Loucy (cell line): ENCODE measurements at regions not wholly inside any gene's neighbourhood (a gene's known extent, or its start where the extent isn't known, plus 50 kb on each side); places are given as distances from the start of the nearest gene placed in this dataset.

Source experiments
- H2AFZ ChIP-seq: fragments of 200-600 bp; sonication (generic); 2 replicates; pipeline ENCODE4 v1.6.0; 2016; ENCODE audit warnings: antibody characterized with exemption, mild to moderate bottlenecking, low read length, moderate library complexity
- H3F3A ChIP-seq: fragments of 200-600 bp; 2 replicates; pipeline ENCODE4 v1.6.0; 2016; ENCODE audit warnings: antibody characterized with exemption, low read depth, mild to moderate bottlenecking
- H3K27me3 ChIP-seq: fragments of 200-600 bp; sonication (generic); 2 replicates; pipeline ENCODE4 v1.6.1; 2014; ENCODE audit warnings: low read length, mild to moderate bottlenecking; ENCODE audit not compliant: insufficient read depth, poor library complexity, severe bottlenecking
- H3K36me3 ChIP-seq: fragments of 200-600 bp; sonication (generic); 2 replicates; pipeline ENCODE4 v1.6.1; 2016; ENCODE audit warnings: low read length; ENCODE audit not compliant: insufficient read depth
- H3K4me1 ChIP-seq: fragments of 200-600 bp; sonication (generic); 2 replicates; pipeline ENCODE4 v1.5.1; 2014; ENCODE audit warnings: low read length, mild to moderate bottlenecking; ENCODE audit not compliant: insufficient read depth, poor library complexity, severe bottlenecking
- H3K4me2 ChIP-seq: fragments of 200-600 bp; sonication (generic); 2 replicates; pipeline ENCODE4 v1.6.0; 2014; ENCODE audit warnings: antibody characterized with exemption, low read length, low read depth, mild to moderate bottlenecking; ENCODE audit not compliant: poor library complexity, severe bottlenecking
- H3K4me3 ChIP-seq: fragments of 200-600 bp; sonication (generic); 2 replicates; pipeline ENCODE4 v1.5.1; 2014; ENCODE audit warnings: low read length, mild to moderate bottlenecking, mixed read lengths; ENCODE audit not compliant: poor library complexity, severe bottlenecking
- H3K79me2 ChIP-seq: fragments of 200-600 bp; sonication (generic); 2 replicates; pipeline ENCODE4 v1.6.1; 2014; ENCODE audit warnings: low read length; ENCODE audit not compliant: insufficient read depth
- H3K9ac ChIP-seq: fragments of 200-600 bp; sonication (generic); 2 replicates; pipeline ENCODE4 v1.6.0; 2014; ENCODE audit warnings: mild to moderate bottlenecking, low read depth, low read length, moderate library complexity; ENCODE audit not compliant: poor library complexity, severe bottlenecking
- H3K9me2 ChIP-seq: fragments of 200-600 bp; sonication (generic); replicated peaks from 2 replicates; pipeline ENCODE4 v1.6.1; 2016; ENCODE audit warnings: low read depth, low read length, mixed read lengths
- H3K9me3 ChIP-seq: fragments of 200-600 bp; sonication (generic); 2 replicates; pipeline ENCODE4 v1.6.1; 2014; ENCODE audit warnings: mild to moderate bottlenecking, antibody characterized with exemption, low read length, low read depth; ENCODE audit not compliant: insufficient read depth
- H4K20me1 ChIP-seq: fragments of 200-600 bp; sonication (generic); 2 replicates; pipeline ENCODE4 v1.6.0; 2014; ENCODE audit warnings: antibody characterized with exemption, low read length, mild to moderate bottlenecking; ENCODE audit not compliant: insufficient read depth, poor library complexity, severe bottlenecking
- EZH2phosphoT487 ChIP-seq: fragments of 200-600 bp; IDR thresholded peaks from 2 replicates; pipeline ENCODE4 v1.6.1; 2018; ENCODE audit warnings: antibody characterized with exemption, mild to moderate bottlenecking, moderate library complexity, borderline replicate concordance
- TF ChIP-seq, protein P1 (sequence below): fragments of 200-600 bp; sonication (generic); conservative IDR thresholded peaks from 2 replicates; pipeline ENCODE4 v1.5.1; 2014; ENCODE audit warnings: mild to moderate bottlenecking, antibody characterized with exemption, low read length

DNA sequence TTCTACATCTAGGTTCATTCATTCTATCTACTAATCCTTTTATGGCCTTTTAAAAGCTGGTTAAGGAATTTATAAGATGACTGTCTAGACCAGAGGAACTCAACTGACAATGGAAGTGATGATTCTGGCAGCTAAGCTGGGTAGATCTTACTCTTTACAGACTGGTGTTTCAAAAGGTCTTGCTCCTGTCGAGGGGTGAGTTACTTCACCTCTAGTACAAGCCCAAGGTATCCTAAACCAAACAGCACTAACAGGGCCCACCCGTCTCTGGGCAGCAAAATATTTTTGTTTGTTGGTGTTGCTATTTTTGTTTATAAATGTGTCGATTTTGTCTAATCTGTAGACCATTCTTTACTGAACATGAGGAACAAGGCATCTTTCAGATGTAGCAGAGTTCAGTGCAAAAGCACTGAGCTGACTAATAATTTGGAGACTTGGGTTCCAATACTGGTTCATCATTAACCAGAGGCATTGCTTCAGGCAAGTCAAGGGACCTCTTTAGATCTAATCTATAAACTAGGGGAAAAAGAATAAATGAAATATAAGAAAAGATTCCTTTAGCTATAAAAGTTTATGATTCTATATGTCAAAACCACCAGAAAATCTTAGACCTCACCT, 90.3 kb upstream of the FRG1 start:
- no peak overlapping the region for H3K4me2 ChIP-seq
- no peak for TF ChIP-seq EZH2phosphoT487
- TF ChIP-seq, protein P1, sequence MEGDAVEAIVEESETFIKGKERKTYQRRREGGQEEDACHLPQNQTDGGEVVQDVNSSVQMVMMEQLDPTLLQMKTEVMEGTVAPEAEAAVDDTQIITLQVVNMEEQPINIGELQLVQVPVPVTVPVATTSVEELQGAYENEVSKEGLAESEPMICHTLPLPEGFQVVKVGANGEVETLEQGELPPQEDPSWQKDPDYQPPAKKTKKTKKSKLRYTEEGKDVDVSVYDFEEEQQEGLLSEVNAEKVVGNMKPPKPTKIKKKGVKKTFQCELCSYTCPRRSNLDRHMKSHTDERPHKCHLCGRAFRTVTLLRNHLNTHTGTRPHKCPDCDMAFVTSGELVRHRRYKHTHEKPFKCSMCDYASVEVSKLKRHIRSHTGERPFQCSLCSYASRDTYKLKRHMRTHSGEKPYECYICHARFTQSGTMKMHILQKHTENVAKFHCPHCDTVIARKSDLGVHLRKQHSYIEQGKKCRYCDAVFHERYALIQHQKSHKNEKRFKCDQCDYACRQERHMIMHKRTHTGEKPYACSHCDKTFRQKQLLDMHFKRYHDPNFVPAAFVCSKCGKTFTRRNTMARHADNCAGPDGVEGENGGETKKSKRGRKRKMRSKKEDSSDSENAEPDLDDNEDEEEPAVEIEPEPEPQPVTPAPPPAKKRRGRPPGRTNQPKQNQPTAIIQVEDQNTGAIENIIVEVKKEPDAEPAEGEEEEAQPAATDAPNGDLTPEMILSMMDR = no peak
- H3K9me2 ChIP-seq = no peaks in the 10 kb centered on the region
- no peak overlapping the region for H3K9ac ChIP-seq
- no peak overlapping the region for H3K4me3 ChIP-seq
- H3K27me3 ChIP-seq = no peaks in the 10 kb centered on the region
- H3K9me3 ChIP-seq = peaks cover 11% of the 10 kb centered on the region; the same call in 1 of the 2 replicates
- no peaks in the 10 kb centered on the region for H4K20me1 ChIP-seq
- H3K4me1 ChIP-seq = no peaks in the 10 kb centered on the region
- no peaks in the 10 kb centered on the region for H3F3A ChIP-seq
- H3K79me2 ChIP-seq = no peaks in the 10 kb centered on the region
- H2AFZ ChIP-seq = no peak overlapping the region
- no peaks in the 10 kb centered on the region for H3K36me3 ChIP-seq

DNA sequence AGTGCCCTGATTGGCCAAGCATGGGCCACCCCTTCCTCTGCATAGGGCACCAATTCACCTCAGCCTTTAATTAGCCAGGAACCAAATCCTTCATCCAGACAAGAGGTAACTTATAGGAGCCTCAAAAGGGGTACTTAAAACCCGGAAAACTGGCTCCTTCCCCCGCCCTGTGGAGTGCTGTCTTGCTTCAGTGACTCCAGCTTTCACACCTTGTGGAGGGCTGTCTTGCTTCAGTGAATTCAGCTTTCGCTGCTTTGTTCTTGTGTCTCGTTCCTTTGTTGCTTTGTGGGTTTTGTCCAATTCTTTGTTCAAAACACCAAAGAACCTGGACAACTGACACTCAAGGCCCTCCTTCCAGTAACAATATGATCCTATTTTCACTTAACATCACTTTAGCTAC, 82.2 kb upstream of the FRG1 start:
- Histone ChIP-seq H3K9me2 (no peaks in the 10 kb centered on the region), H3K4me1 (no peaks in the 10 kb centered on the region), H3K9me3 (peaks cover 14% of the 10 kb centered on the region; the same call in 1 of the 2 replicates), H3K4me2 (no peak overlapping the region), H3K9ac (no peak overlapping the region), H3K27me3 (no peaks in the 10 kb centered on the region), H3K79me2 (no peaks in the 10 kb centered on the region), H3K4me3 (no peak overlapping the region), H4K20me1 (no peaks in the 10 kb centered on the region), H3F3A (no peaks in the 10 kb centered on the region), H2AFZ (no peak overlapping the region), H3K36me3 (no peaks in the 10 kb centered on the region)
- TF ChIP-seq, protein P1 = no peak
- no peak for TF ChIP-seq EZH2phosphoT487

DNA sequence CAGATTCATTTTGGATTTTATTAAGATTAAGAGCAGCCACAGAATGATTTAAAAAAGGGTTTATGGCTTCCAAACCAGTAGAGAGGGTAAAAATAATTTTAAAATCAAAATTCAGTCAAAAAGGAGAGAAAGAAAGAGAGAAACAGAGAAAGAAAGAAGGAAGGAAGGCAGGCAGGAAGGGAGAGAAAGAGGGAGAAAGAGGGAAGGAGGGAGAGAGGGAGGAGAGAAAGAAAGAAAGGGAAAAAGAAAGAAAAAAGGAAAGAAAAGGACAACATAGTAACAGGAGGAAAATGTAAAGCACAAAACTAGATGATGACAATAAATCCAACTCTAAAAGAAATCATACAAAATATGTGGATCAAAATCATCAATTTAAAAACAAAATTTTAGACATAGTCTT, 79.6 kb upstream of the FRG1 start:
- Histone ChIP-seq H3F3A (no peaks in the 10 kb centered on the region), H3K27me3 (peaks cover 4% of the 10 kb centered on the region), H3K9ac (no peak overlapping the region), H4K20me1 (no peaks in the 10 kb centered on the region), H3K79me2 (no peaks in the 10 kb centered on the region), H2AFZ (no peak overlapping the region), H3K36me3 (no peaks in the 10 kb centered on the region), H3K9me3 (peaks cover 14% of the 10 kb centered on the region; the same call in 1 of the 2 replicates), H3K9me2 (no peaks in the 10 kb centered on the region), H3K4me3 (no peak overlapping the region), H3K4me2 (no peak overlapping the region), H3K4me1 (no peaks in the 10 kb centered on the region)
- TF ChIP-seq, protein P1 = no peak
- no peak for TF ChIP-seq EZH2phosphoT487
